GM21619 (cell line): ENCODE measurements at regions not wholly inside any gene's neighbourhood (a gene's known extent, or its start where the extent isn't known, plus 50 kb on each side); places are given as distances from the start of the nearest gene placed in this dataset.
"Not testable (repeated sequence)": the region's sequence is repeated elsewhere in the genome, so short reads cannot be mapped to it uniquely, and the experiment has no call there.

ENCODE experiments used
- ATAC-seq: cut with Tn5 transposase; IDR thresholded peaks from one replicate; pipeline ENCODE4 v1.9.1; 2021; ENCODE audit not compliant: unreplicated experiment

GRCh38 chr7:79513261-79513660 lies 59.8 kb upstream of the MAGI2 start:
- no peak for ATAC-seq

DNA sequence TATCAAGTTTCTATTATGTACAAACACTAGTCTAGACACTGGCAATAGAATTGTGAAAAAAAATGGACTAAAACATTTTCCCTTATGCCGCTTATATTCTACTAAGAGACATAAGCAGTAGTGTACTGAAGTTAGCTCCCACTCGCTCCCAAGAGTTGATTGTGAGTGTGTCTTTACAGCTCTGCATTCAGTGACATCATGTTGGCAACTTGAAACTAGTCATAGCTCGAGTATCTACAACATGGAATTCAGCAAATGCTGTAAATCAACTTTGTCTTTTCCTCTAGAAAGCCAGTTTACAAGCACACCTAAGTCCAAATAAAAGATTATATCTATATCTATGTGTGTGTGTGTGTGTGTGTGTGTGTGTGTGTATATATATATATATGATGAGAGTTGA lies 58.8 kb upstream of the MAGI2 start:
- no peak for ATAC-seq

- not testable (repeated sequence) for ATAC-seq
Observed at GRCh38 chr7:79511056-79511455, 57.6 kb upstream of the MAGI2 start.

- no peak for ATAC-seq
Observed at GRCh38 chr7:79507131-79507530, 53.7 kb upstream of the MAGI2 start.

GRCh38 chr7:79506481-79506880 lies 53.0 kb upstream of the MAGI2 start:
- ATAC-seq = no peak

GRCh38 chr7:79504607-79505389 lies 51.3 kb upstream of the MAGI2 start:
- ATAC-seq = no peak
